M059J (cell line): ENCODE measurements at regions not wholly inside any gene's neighbourhood (a gene's known extent, or its start where the extent isn't known, plus 50 kb on each side); places are given as distances from the start of the nearest gene placed in this dataset.

Source experiments
- DNase-seq: peaks from one replicate; pipeline ENCODE4 v3.0.0-alpha.2; 2012; ENCODE audit warnings: low read depth

- DNase-seq = peak; percentile 49
Observed at GRCh38 chr20:16123623-16124022, 449.6 kb downstream of the KIF16B start.

GRCh38 chr20:16119909-16120308 is 453.3 kb downstream of the KIF16B start:
- no peak for DNase-seq

GRCh38 chr20:16115911-16116552 is 457.2 kb downstream of the KIF16B start:
- no peak for DNase-seq

GRCh38 chr20:16113736-16114135 is 459.5 kb downstream of the KIF16B start:
- no peak for DNase-seq

GRCh38 chr20:16111852-16112412 is 461.3 kb downstream of the KIF16B start:
- DNase-seq = no peak

GRCh38 chr20:16111172-16111832 is 461.9 kb downstream of the KIF16B start:
- DNase-seq = no peak

- no peak for DNase-seq
Observed at GRCh38 chr20:16107172-16107870, 465.9 kb downstream of the KIF16B start.

GRCh38 chr20:16106191-16106849 is 466.9 kb downstream of the KIF16B start:
- DNase-seq = peak; percentile 37

GRCh38 chr20:16104783-16105182 is 468.5 kb downstream of the KIF16B start:
- peak; percentile 8 for DNase-seq
